Neuronal stem cell (in vitro differentiated cells): ENCODE measurements at regions not wholly inside any gene's neighbourhood (a gene's known extent, or its start where the extent isn't known, plus 50 kb on each side); places are given as distances from the start of the nearest gene placed in this dataset.

Experiments
- DNase-seq: peaks from one replicate; pipeline ENCODE4 v3.0.0-alpha.2; 2013; ENCODE audit warnings: low spot score
- H2AFZ ChIP-seq: one replicate; pipeline ENCODE4 v1.6.1; 2013; ENCODE audit warnings: mild to moderate bottlenecking, low read length, inconsistent platforms
- H2AK5ac ChIP-seq: 2 replicates; pipeline ENCODE4 v1.6.1; 2013; ENCODE audit warnings: low read depth, mild to moderate bottlenecking, inconsistent platforms, low read length, moderate library complexity, mixed read lengths
- H2BK120ac ChIP-seq: 2 replicates; pipeline ENCODE4 v1.6.1; 2013; ENCODE audit warnings: low read depth, mild to moderate bottlenecking, inconsistent platforms, low read length, moderate library complexity, mixed read lengths
- H2BK12ac ChIP-seq: one replicate; pipeline ENCODE4 v1.6.1; 2013; ENCODE audit warnings: low read length, inconsistent platforms
- H2BK15ac ChIP-seq: 2 replicates; pipeline ENCODE4 v1.6.1; 2013; ENCODE audit warnings: mild to moderate bottlenecking, low read length, inconsistent platforms, mixed read lengths
- H2BK5ac ChIP-seq: one replicate; pipeline ENCODE4 v1.6.1; 2013; ENCODE audit warnings: inconsistent platforms, mild to moderate bottlenecking, low read length, moderate library complexity
- H3K14ac ChIP-seq: one replicate; pipeline ENCODE4 v1.6.1; 2013; ENCODE audit warnings: low read length, inconsistent platforms
- H3K18ac ChIP-seq: 2 replicates; pipeline ENCODE4 v1.6.1; 2013; ENCODE audit warnings: low read length, inconsistent platforms
- H3K23ac ChIP-seq: 2 replicates; pipeline ENCODE4 v1.6.1; 2013; ENCODE audit warnings: low read depth, mild to moderate bottlenecking, mixed read lengths, low read length, inconsistent platforms; ENCODE audit not compliant: poor library complexity
- H3K27ac ChIP-seq: replicated peaks from 3 replicates; pipeline ENCODE4 v1.5.1; 2013; ENCODE audit warnings: low read length, inconsistent platforms
- H3K27me3 ChIP-seq, 3 experiments: 2 replicates each; pipeline ENCODE4 v1.6.1; 2013; ENCODE audit warnings: low read length in 3 of 3, mild to moderate bottlenecking in 2 of 3, inconsistent platforms in 1 of 3, low read depth in 1 of 3, mixed read lengths in 1 of 3, moderate library complexity in 1 of 3; ENCODE audit not compliant: control insufficient read depth in 3 of 3, insufficient read depth in 3 of 3
- H3K36me3 ChIP-seq, 2 donors: replicated peaks in 1 of 2; 2 replicates each; pipeline ENCODE4 v1.6.1; 2013; ENCODE audit warnings: low read length in 2 of 2; ENCODE audit not compliant: control insufficient read depth in 2 of 2, insufficient read depth in 2 of 2
- H3K4ac ChIP-seq: 2 replicates; pipeline ENCODE4 v1.6.1; 2013; ENCODE audit warnings: inconsistent platforms, mild to moderate bottlenecking, low read length, moderate library complexity
- H3K4me1 ChIP-seq, 2 donors: 1 replicate in 1 of 2; 2 replicates in 1 of 2; pipeline ENCODE4 v1.6.1; 2013; ENCODE audit warnings: low read length in 2 of 2, low read depth in 1 of 2; ENCODE audit not compliant: control insufficient read depth in 2 of 2, insufficient read depth in 1 of 2
- H3K4me2 ChIP-seq: one replicate; pipeline ENCODE4 v1.6.1; 2013; ENCODE audit warnings: mild to moderate bottlenecking, low read length, inconsistent platforms; ENCODE audit not compliant: insufficient read depth, poor library complexity, severe bottlenecking
- H3K4me3 ChIP-seq, 2 donors: 2 replicates each; pipeline ENCODE4 v1.5.1; 2013; ENCODE audit warnings: low read length in 2 of 2, mild to moderate bottlenecking in 2 of 2, inconsistent platforms in 1 of 2, moderate library complexity in 1 of 2
- H3K79me1 ChIP-seq: one replicate; pipeline ENCODE4 v1.6.1; 2013; ENCODE audit warnings: low read depth, mild to moderate bottlenecking, inconsistent platforms, low read length, moderate library complexity
- H3K9ac ChIP-seq: one replicate; pipeline ENCODE4 v1.6.1; 2013; ENCODE audit warnings: mild to moderate bottlenecking, low read depth, low read length, inconsistent platforms; ENCODE audit not compliant: poor library complexity
- H3K9me3 ChIP-seq, 2 donors: replicated peaks in 1 of 2; 2 replicates each; pipeline versions ENCODE3 to v1.6.1; 2013; ENCODE audit warnings: low read length in 2 of 2, mild to moderate bottlenecking in 2 of 2, inconsistent platforms in 1 of 2, low read depth in 1 of 2, mixed read lengths in 1 of 2, moderate library complexity in 1 of 2; ENCODE audit not compliant: control insufficient read depth in 2 of 2, insufficient read depth in 1 of 2
- H4K8ac ChIP-seq: one replicate; pipeline ENCODE4 v1.6.1; 2013; ENCODE audit warnings: low read depth, mild to moderate bottlenecking, inconsistent platforms, low read length, moderate library complexity
- H4K91ac ChIP-seq: one replicate; pipeline ENCODE4 v1.6.1; 2013; ENCODE audit warnings: low read length, low read depth, mild to moderate bottlenecking, inconsistent platforms; ENCODE audit not compliant: poor library complexity
- WGBS, 2 donors: extraction: QIAGEN DNeasy Blood & Tissue Kit; methylation state at CpG; one replicate each; pipeline ENCODE4 v1.1.7; 2013; ENCODE audit warnings: missing lambda C conversion rate in 2 of 2, mixed read lengths in 1 of 2; ENCODE audit not compliant: insufficient read length in 2 of 2, insufficient replicate concordance in 1 of 2; ENCODE audit errors: extremely low coverage in 2 of 2; 5-methylcytosine and 5-hydroxymethylcytosine counted together

DNA sequence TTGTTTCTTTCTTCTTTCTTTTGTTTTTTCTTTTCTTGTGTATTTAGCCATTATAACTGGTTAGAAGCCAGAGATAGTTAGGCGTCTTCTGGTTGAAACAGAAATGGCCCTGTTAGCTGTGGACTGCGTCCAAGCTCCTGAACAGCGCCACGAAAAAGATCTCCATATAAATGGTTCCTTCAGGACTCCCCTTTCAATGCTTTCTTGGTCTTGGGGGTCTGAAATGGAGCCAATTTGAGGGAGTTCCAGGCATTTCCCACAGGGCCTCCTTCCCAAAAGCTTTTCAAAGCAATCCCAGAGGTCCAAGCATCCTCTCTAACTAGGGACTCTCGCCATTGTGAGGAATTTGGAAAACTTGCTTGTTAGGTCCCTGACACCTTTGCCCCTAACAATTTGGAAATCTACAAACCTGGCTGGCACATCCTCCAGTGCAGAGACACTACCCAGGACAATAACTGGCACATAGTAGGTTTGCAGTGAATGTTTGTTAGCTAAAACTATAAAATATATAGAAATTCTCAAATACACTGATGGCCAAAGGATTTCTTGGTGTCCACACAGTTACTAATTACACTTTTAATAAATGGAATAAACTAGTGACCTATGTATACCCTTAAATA lies 80.1 kb downstream of the MYCN start:
- H3K79me1 ChIP-seq: no peaks in the 10 kb centered on the region
- no peak overlapping the region for H3K14ac ChIP-seq
- no peak overlapping the region for H2AFZ ChIP-seq
- no peak overlapping the region for H2BK5ac ChIP-seq
- no peak for DNase-seq
- no peaks in the 10 kb centered on the region for H3K9me3 ChIP-seq
- no peaks in the 10 kb centered on the region for H3K27me3 ChIP-seq
- WGBS, 2 donors: no CpG with 5 or more reads among the region's 5 CpGs
- no peak overlapping the region for H3K4ac ChIP-seq
- no peak overlapping the region for H3K4me2 ChIP-seq
- H3K18ac ChIP-seq: no peak overlapping the region
- no peak overlapping the region for H2BK15ac ChIP-seq
- peaks cover 8 to 12% of the 10 kb centered on the region in 2 donors for H3K4me1 ChIP-seq
- H4K8ac ChIP-seq: no peak overlapping the region
- H2AK5ac ChIP-seq: no peak overlapping the region
- no peak overlapping the region for H3K23ac ChIP-seq
- H3K9ac ChIP-seq: no peak overlapping the region
- H2BK120ac ChIP-seq: no peak overlapping the region
- H3K27ac ChIP-seq: no peak overlapping the region
- no peak overlapping the region for H4K91ac ChIP-seq
- no peaks in the 10 kb centered on the region for H3K36me3 ChIP-seq
- H2BK12ac ChIP-seq: no peak overlapping the region
- no peak overlapping the region for H3K4me3 ChIP-seq

- Histone ChIP-seq H2AK5ac (no peak overlapping the region), H3K9ac (no peak overlapping the region), H2AFZ (no peak overlapping the region), H3K18ac (no peak overlapping the region), H2BK5ac (no peak overlapping the region), H4K91ac (no peak overlapping the region), H3K27me3 (no peaks in the 10 kb centered on the region), H3K4me2 (no peak overlapping the region), H3K4me1 (peaks cover 8 to 12% of the 10 kb centered on the region in 2 donors), H3K4ac (no peak overlapping the region), H2BK15ac (no peak overlapping the region), H3K9me3 (no peaks in the 10 kb centered on the region), H3K79me1 (no peaks in the 10 kb centered on the region), H3K27ac (no peak overlapping the region), H3K23ac (no peak overlapping the region), H2BK120ac (no peak overlapping the region), H3K14ac (no peak overlapping the region), H3K36me3 (no peaks in the 10 kb centered on the region), H4K8ac (no peak overlapping the region), H2BK12ac (no peak overlapping the region), H3K4me3 (no peak overlapping the region)
- no peak for DNase-seq
- WGBS, 2 donors: no CpG with 5 or more reads among the region's 4 CpGs
Observed at GRCh38 chr2:16019617-16020351, 79.4 kb downstream of the MYCN start.

GRCh38 chr2:16019060-16019480 lies 78.7 kb downstream of the MYCN start:
- no peak overlapping the region for H4K91ac ChIP-seq
- no peak overlapping the region for H3K18ac ChIP-seq
- no peak overlapping the region for H2BK12ac ChIP-seq
- H3K36me3 ChIP-seq: no peaks in the 10 kb centered on the region
- H3K4me1 ChIP-seq: peaks cover 8 to 12% of the 10 kb centered on the region in 2 donors
- no CpG with 5 or more reads among the region's 6 CpGs for WGBS, 2 donors
- H3K79me1 ChIP-seq: no peaks in the 10 kb centered on the region
- no peak overlapping the region for H3K14ac ChIP-seq
- H3K4me3 ChIP-seq: no peak overlapping the region
- H2BK15ac ChIP-seq: no peak overlapping the region
- no peak overlapping the region for H3K9ac ChIP-seq
- H3K27ac ChIP-seq: no peak overlapping the region
- H3K27me3 ChIP-seq: no peaks in the 10 kb centered on the region
- H2AFZ ChIP-seq: no peak overlapping the region
- no peak overlapping the region for H3K4ac ChIP-seq
- H2BK5ac ChIP-seq: no peak overlapping the region
- H4K8ac ChIP-seq: no peak overlapping the region
- H2BK120ac ChIP-seq: no peak overlapping the region
- no peak for DNase-seq
- H3K4me2 ChIP-seq: no peak overlapping the region
- no peak overlapping the region for H2AK5ac ChIP-seq
- H3K23ac ChIP-seq: no peak overlapping the region
- no peaks in the 10 kb centered on the region for H3K9me3 ChIP-seq

DNA sequence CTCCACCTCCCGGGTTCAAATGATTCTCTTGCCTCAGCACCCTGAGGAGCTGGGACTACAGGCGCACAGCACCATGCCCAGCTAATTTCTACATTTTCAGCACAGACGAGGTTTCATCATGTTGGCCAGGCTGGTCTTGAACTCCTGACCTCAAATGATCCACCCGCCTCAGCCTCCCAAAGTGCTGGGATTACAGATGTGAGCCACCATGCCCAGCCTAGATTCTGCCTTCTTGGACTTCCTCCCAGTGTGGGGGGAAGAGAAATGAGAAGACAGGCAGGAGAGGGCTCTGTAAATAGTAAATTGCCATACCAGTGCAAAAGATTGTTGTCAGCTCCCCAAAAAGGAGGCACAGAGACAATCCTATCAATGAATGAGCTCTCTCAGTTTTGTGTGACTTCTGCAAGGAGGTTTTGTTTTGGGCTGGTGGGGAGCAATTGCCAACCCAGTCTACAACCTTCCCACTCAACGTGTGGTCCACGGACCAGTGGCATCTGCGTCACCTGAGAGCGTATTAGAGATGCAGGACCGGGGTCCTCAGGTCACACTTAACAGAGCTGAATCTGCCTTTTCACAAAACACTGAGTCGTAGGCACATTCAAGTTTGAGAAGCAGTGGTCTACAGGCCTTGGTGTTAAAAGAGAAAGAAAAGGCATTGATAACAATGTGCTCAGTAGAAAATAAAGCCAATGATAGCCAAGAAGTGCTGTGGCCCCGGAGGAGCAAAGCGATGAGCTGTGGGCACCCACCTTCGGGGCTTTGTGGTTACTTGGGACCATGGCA lies 78.1 kb downstream of the MYCN start:
- Histone ChIP-seq H2AFZ (no peak overlapping the region), H3K9ac (no peak overlapping the region), H3K4ac (no peak overlapping the region), H3K4me3 (no peak overlapping the region), H3K27ac (no peak overlapping the region), H3K9me3 (no peaks in the 10 kb centered on the region), H2BK5ac (no peak overlapping the region), H4K91ac (no peak overlapping the region), H4K8ac (no peak overlapping the region), H3K79me1 (no peaks in the 10 kb centered on the region), H3K27me3 (no peaks in the 10 kb centered on the region), H2BK120ac (no peak overlapping the region), H3K23ac (no peak overlapping the region), H2BK15ac (no peak overlapping the region), H3K36me3 (no peaks in the 10 kb centered on the region), H3K4me2 (no peak overlapping the region), H3K4me1 (peaks cover 12 to 14% of the 10 kb centered on the region in 2 donors), H2BK12ac (no peak overlapping the region), H3K14ac (no peak overlapping the region), H3K18ac (peak overlapping the region; percentile 40), H2AK5ac (no peak overlapping the region)
- no CpG with 5 or more reads among the region's 13 CpGs for WGBS, 2 donors
- no peak for DNase-seq
